Superior temporal gyrus (tissue), 1 donor: ENCODE measurements at regions not wholly inside any gene's neighbourhood (a gene's known extent, or its start where the extent isn't known, plus 50 kb on each side); places are given as distances from the start of the nearest gene placed in this dataset.
"Not testable (repeated sequence)": the region's sequence is repeated elsewhere in the genome, so short reads cannot be mapped to it uniquely, and the experiment has no call there.

Experiments
- DNase-seq: peaks from one replicate; pipeline ENCODE4 v3.0.0-alpha.2; 2016; ENCODE audit errors: extremely low spot score

- no peak for DNase-seq
Observed at GRCh38 chrX:118215346-118215745, 98.7 kb upstream of the KLHL13 start.

GRCh38 chrX:118216087-118216486 is 99.5 kb upstream of the KLHL13 start:
- DNase-seq, result no peak

DNA sequence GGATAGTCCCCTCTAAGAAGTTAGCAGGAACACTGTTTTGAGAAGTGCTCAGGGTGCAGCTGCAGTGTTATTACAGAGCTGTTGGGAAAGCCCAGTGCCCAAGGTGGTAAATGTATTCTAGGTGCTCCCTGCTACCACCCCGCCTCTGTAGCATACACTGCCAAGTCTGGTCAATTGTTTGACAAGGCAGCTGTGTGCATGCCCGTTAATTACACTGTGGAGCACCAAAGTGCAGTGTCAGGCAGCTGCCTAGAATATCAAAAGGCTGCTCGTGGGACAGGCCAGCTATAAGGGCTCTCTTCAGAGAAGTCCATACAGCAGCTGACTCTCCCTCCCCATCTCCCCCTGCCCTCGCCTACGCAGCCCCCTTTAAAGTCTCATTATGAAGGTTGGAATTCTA is 99.9 kb upstream of the KLHL13 start:
- no peak for DNase-seq

DNA sequence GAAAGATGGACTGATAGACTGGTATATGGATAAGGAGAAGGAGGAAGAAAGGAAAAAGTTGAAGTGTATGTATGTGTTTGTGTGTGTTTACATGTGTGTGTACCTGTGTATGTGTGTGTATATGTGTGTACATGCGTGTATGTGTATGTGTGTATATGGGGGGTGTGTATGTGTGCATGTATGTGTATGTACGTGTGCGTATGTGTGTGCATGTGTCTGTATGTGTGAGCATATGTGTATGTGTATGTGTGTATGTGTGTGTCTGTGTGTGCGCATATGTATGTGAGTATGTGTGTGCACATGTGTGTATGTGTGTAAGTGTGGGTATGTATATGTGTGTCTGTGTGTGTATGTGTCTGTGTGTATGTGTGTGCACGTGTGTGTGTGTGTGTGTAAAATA is 101.5 kb upstream of the KLHL13 start:
- no peak for DNase-seq

DNA sequence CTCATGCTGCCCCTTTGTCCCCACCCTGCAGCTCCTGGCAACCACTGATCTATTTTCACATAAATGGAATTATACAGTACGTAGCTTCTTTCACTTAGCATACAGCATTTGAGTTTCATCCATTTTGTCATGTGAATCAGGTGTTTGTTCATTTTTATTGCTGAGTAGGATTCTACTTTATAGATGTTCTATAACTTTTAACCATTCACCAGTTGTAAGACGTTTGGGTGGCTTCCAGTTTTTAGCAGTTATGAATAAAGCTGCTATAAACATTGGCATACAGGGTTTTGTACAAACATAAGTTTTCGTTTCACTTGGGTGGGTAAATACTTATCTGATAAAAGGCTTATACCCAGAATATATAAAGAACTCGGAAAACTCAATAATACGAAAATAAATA is 102.3 kb upstream of the KLHL13 start:
- no peak for DNase-seq

DNA sequence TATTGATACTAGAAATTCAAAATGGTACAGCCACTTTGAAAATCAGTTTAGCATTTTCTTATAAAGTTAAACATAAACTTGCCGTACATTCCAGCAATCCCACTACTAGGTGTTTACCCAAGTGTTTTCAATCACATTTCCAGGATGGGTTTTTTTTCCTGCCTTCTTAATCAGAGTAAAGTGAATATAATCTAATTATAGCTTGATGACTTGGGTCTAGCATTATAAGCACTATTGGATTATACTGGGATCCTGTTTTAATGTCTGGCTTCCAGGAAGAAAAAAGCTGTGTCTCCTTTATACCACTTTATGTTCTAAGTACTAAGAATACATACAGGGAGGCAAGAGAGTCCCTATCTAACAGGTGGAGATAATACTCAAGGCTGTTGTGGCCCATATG is 103.3 kb upstream of the KLHL13 start:
- DNase-seq, result no peak

- no peak for DNase-seq
Observed at GRCh38 chrX:118220509-118220908, 103.9 kb upstream of the KLHL13 start.

- no peak for DNase-seq
Observed at GRCh38 chrX:118221270-118221669, 104.7 kb upstream of the KLHL13 start.

DNA sequence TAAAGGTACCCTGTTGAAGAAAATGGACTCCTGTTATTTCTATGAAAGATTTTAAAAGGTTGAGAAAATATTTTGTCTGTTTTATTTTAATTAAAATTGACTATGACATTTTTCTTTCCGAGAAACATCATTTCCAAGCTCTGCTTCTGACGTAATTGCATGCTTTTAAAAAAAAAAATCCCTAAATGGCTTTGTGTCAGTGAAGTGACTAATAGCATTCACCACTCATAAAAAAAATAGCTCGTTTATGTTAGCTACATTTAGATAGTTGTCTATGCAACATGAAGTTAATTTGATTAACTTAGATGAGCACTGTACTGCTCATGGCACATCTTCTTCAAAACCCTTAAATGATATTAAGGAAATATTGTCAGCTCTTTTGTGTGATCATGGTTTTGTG is 105.1 kb upstream of the KLHL13 start:
- no peak for DNase-seq

DNA sequence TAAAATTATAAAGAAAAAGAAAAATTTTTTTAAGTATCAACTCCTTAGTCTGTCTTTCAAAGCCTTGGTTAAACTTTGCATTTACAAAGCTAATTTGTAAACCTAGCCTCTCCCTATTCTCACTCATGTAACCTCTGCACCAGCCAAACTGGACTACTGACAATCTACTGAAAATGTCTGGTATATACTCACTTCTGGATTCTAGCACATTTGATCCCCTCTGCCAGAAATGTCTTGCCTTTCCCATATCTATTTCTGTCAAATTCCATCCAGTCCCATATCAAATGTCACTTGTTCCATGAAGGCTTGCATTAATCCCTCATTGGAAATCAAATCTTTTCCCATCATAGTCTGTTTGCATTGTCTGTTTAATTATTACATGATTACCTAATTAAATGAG is 105.8 kb upstream of the KLHL13 start:
- DNase-seq, result no peak

DNA sequence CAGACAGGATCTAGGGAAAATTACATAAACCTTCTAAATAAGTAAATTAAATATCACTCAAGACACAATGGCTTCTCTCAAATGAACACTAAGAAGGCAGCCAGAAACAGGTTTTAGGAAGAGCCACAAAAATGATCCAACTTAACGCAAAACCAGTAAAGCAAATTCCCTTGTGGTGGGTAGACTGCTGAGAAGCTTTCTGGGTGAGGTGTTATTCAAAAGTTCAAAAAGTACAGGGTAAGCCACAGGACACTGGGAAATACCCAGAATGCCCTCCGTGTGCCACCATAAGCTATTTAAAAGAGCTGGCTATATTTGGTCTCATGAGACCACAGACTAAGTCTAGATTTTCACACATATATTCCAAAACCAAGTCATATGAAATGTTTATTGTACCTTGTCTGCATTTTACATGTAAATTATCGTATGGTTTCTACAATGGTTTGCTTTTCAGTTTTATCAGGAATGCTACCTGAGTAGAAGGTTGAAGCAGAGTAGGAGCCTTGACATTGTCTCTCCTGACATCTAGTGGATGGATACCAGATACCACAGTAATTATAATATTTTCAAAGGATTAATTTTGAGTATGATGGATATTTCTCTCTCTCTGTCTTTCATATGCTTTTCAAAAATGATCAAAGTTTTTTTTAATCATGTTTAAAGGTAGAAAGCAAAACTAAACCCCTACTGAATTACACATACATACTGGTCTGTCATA is 109.3 kb upstream of the KLHL13 start:
- DNase-seq, result peak; percentile 22

GRCh38 chrX:118228041-118228440 is 111.4 kb upstream of the KLHL13 start:
- no peak for DNase-seq

DNA sequence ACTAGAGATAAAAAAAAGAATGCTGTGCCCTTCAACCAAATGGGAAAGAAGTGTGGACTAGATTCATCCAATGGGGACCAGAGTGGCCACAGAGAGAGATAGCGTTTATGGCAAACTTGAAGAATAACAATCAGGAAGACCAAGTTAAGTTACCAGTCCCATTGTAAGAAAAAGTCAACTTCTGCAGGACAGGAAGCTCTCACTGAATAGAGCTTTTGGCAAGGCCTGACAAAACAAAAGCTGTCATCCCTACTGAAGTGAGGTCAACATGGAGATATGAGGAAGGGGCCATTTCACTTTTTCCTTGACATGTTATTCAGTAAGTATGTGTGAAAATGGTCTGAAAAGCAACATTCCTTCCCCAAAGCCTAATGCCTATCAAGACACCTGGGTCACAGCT is 111.8 kb upstream of the KLHL13 start:
- DNase-seq, result no peak

DNA sequence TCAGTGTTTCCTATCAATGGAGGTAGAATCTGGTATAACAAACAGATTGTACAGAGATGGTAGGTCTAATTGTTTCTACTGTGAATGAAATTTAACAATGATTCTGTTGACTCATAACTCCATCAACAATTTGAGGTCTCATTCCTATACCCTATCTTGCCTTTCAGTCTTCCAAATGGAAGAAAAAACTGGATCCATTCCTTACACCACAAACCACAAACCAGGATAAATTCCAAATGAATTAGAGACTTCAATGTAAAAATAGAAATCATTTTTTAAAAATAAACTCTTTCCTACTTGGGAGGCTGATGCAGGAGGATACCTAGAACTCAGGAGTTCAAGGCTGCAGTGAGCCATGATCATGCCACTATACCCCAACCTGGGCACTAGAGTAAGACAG is 114.4 kb upstream of the WDR44 start:
- no peak for DNase-seq

DNA sequence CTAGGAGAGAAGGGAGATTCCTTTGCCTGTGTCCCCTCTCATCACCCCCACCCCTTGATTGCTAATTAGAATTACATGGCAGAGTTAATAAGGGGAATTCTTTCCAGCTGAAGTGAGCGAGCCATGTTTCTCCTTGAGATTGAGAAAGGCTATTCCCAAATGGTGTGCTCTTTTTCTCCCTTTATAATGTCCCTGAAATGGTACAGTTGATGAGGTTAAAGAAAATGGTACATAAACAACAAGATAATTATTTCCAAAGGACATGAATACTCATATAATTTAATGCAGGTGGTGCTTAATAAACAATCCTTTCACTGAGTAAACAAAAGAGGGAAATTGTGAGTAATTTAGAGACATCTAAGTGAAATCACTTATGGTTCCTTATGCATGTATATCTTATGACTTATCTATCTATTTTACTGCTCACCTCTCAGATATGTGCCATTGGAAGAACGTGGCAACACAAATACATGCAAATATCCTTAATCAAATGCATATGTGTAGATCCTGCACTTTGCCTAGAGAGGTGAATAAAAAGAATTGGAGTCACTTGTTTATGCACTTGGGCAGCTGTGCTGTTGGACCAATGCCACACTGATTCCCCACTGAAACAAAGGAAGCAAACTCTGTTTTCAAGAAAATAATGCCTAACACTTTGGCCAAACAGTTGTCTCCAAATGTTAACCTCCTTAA is 106.6 kb upstream of the WDR44 start:
- no peak for DNase-seq

DNA sequence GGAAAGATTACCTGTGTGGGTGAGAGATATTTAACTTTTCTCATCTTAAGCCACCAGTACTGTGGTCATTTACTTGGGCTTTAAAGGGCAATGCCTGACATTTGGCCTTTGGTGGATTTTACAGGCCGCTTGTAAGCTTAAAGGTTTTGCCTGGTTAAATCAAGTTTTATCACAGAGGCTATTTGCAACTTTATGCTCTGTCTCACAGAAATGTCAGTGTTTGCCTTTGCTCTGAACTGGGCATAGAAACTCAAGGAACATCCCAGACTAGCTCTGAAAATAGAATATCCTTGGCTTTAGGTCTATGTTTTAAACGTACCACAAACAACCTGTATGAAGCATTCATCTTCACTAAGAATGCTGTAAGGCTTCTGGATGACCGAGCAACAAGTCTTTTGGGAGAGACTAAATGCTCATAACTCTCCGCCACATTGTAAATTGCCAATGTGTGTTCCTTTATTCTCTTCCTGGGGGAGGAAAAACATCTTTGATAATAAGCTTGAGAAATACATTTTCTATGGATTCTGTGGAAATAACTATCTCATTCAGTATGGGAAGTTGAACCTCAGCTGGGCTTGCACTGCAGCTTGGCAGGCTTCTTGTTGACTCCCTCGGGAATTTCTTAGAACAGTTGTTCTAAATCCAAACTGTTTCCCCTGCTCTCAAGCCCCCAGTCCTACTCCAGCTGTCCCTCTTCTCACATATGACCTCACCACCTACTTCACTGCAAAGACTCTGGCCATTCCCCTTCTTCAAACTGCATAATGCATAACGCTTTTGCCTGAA is 105.8 kb upstream of the WDR44 start:
- DNase-seq, result no peak

- not testable (repeated sequence) for DNase-seq
Observed at GRCh38 chrX:118246961-118247360, 98.9 kb upstream of the WDR44 start.

DNA sequence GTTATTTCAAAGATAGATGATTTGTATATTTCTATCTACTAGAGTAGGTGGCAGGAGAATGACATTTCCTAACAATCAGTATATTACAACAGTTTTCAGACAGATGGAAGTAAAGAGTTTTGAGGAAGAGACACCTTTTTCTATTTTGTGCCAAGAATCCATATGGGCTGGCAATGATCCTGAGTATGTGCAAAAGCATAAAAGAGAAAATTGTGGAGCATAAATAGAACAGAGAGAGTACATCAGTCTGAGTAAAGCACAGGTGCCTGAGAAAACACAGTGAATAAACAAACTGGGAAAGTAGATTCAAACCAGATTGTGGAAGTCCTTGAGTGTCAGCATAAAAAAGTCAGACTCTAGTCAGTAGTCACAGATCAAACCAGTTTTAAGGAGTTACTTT is 96.8 kb upstream of the WDR44 start:
- DNase-seq, result no peak

DNA sequence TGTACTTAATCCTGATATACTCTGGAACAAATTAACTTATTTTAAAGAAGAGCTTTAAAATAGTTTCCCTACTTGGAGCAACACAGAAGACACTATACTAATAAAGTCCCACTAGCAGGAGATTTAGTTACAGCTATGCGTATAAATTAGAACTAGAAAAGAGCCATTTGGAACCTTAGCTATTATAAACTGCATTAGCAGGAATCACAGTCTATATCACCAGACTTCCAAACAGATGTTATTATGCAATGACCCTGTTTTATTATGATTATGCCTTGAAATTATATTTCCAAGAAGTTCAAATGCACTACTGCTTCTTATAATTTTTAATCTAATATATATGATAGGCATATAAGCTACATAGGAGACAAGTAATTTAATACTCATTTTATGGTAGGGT is 95.5 kb upstream of the WDR44 start:
- DNase-seq, result no peak

- DNase-seq, result no peak
Observed at GRCh38 chrX:118251271-118251670, 94.6 kb upstream of the WDR44 start.

GRCh38 chrX:118252967-118253366 is 92.9 kb upstream of the WDR44 start:
- no peak for DNase-seq

GRCh38 chrX:118254611-118255010 is 91.3 kb upstream of the WDR44 start:
- DNase-seq, result peak; percentile 70

GRCh38 chrX:118255921-118256320 is 90.0 kb upstream of the WDR44 start:
- DNase-seq, result no peak
